HCT116 (cell line): ENCODE measurements at regions not wholly inside any gene's neighbourhood (a gene's known extent, or its start where the extent isn't known, plus 50 kb on each side); places are given as distances from the start of the nearest gene placed in this dataset.

Experiments used
- ATAC-seq: fragments of 200-7000 bp; cut with Tn5 transposase; 2 replicates; pipeline ENCODE4 v1.9.1; 2020; ENCODE audit warnings: mild to moderate bottlenecking, moderate library complexity
- BruUV-seq: library from RNA; stranded (reverse); fragments of 400-500 nt; replicated peaks from 2 replicates; lab custom pipeline; 2021; lab: Mats Ljungman, UMichigan
- CTCF ChIA-PET: fragments of 300-600 bp; sonication (Branson Sonifier 250); formaldehyde crosslinking; loops from one replicate; lab custom pipeline; 2021; ENCODE audit warnings: antibody characterized with exemption; lab: Charles Lee
- POLR2A ChIA-PET: fragments of 300-600, 350-600 bp; sonication (Branson Sonifier 250); formaldehyde crosslinking; loops from one replicate; lab custom pipeline; 2021; ENCODE audit warnings: antibody characterized with exemption; lab: Charles Lee
- RAD21 ChIA-PET, 2 experiments: fragments of 300-600 bp; sonication (Branson Sonifier 250); formaldehyde crosslinking; loops; one replicate each; lab custom pipeline; 2023; ENCODE audit warnings: low total read pairs in 2 of 2; ENCODE audit not compliant: uncharacterized antibody in 2 of 2, unreplicated experiment in 2 of 2, low non-redundant PET in 1 of 2; lab: Charles Lee
- DNase-seq: peaks from one replicate; pipeline ENCODE4 v3.0.0-alpha.2; 2010; ENCODE audit warnings: low read depth, low spot score
- H2AFZ ChIP-seq: fragments of 200-600 bp; shearing (Covaris generic), sonication (generic); 2 replicates; pipeline ENCODE4 v1.6.1; 2017; ENCODE audit warnings: low read depth, mixed run types, mixed read lengths, antibody characterized with exemption, low read length; ENCODE audit not compliant: poor library complexity, severe bottlenecking
- H3K27ac ChIP-seq: 2 replicates; pipeline ENCODE4 v1.5.1; 2012; ENCODE audit warnings: low read depth, low read length
- H3K27me3 ChIP-seq: fragments of 200-600 bp; sonication (generic); 2 replicates; pipeline ENCODE4 v1.6.1; 2016; ENCODE audit warnings: mixed run types, low read length, mixed read lengths; ENCODE audit not compliant: insufficient read depth
- H3K36me3 ChIP-seq, 2 experiments: fragments of 200-500 bp in 1 of 2; fragments of 200-600 bp in 1 of 2; sonication (Bioruptor generic) in 1 of 2; sonication (generic) in 1 of 2; 2 replicates each; pipeline versions ENCODE4 v1.5.1 to v1.6.1; 2014 to 2016; ENCODE audit warnings: low read length in 2 of 2, inconsistent platforms in 1 of 2, mixed read lengths in 1 of 2, mixed run types in 1 of 2; ENCODE audit not compliant: insufficient read depth in 2 of 2, control insufficient read depth in 1 of 2
- H3K4me1 ChIP-seq, 2 experiments: fragments of 200-600 bp in 1 of 2; sonication (generic) in 1 of 2; 2 replicates each; pipeline versions ENCODE4 v1.5.1 to v1.6.1; 2012 to 2017; ENCODE audit warnings: low read length in 2 of 2, inconsistent platforms in 1 of 2, mild to moderate bottlenecking in 1 of 2, mixed read lengths in 1 of 2, mixed run types in 1 of 2, moderate library complexity in 1 of 2; ENCODE audit not compliant: insufficient read depth in 2 of 2, control insufficient read depth in 1 of 2
- H3K4me2 ChIP-seq: fragments of 200-600 bp; sonication (generic); 2 replicates; pipeline ENCODE4 v1.6.1; 2017; ENCODE audit warnings: mixed run types, low read length, mixed read lengths
- H3K4me3 ChIP-seq, 2 experiments: fragments of 200-600 bp in 1 of 2; sonication (generic) in 1 of 2; replicated peaks in 1 of 2; 2 replicates each; pipeline ENCODE4 v1.5.1; 2011 to 2016; ENCODE audit warnings: low read length in 2 of 2, control low read depth in 1 of 2, low read depth in 1 of 2, mild to moderate bottlenecking in 1 of 2, mixed read lengths in 1 of 2, mixed run types in 1 of 2
- H3K79me2 ChIP-seq: fragments of 200-600 bp; sonication (generic); 2 replicates; pipeline ENCODE4 v1.6.1; 2017; ENCODE audit warnings: mild to moderate bottlenecking, mixed run types, low read length, moderate library complexity, mixed read lengths; ENCODE audit not compliant: insufficient read depth
- H3K9ac ChIP-seq: fragments of 200-600 bp; sonication (generic); 2 replicates; pipeline ENCODE4 v1.6.1; 2016; ENCODE audit warnings: low read length, mixed read lengths
- H3K9me2 ChIP-seq: fragments of 200-600 bp; sonication (generic), shearing (Covaris generic); 2 replicates; pipeline ENCODE4 v1.6.1; 2017; ENCODE audit warnings: mixed run types, mild to moderate bottlenecking, moderate library complexity; ENCODE audit not compliant: insufficient read depth
- H3K9me3 ChIP-seq, 2 experiments: fragments of 200-500 bp in 1 of 2; fragments of 200-600 bp in 1 of 2; sonication (Bioruptor generic) in 1 of 2; sonication (generic) in 1 of 2; 2 replicates each; pipeline ENCODE4 v1.6.1; 2014 to 2017; ENCODE audit warnings: low read length in 2 of 2, mixed read lengths in 2 of 2, inconsistent platforms in 1 of 2, low read depth in 1 of 2, mild to moderate bottlenecking in 1 of 2, mixed run types in 1 of 2, moderate library complexity in 1 of 2; ENCODE audit not compliant: control insufficient read depth in 1 of 2, insufficient read depth in 1 of 2
- H4K20me1 ChIP-seq: fragments of 200-600 bp; sonication (generic), shearing (Covaris generic); 2 replicates; pipeline ENCODE4 v1.6.1; 2017; ENCODE audit warnings: mixed run types, mild to moderate bottlenecking, moderate library complexity; ENCODE audit not compliant: insufficient read depth
- EGR1 ChIP-seq: IDR thresholded peaks from 2 replicates; pipeline ENCODE4 v1.6.1; 2012; ENCODE audit warnings: low read depth
- EZH2 ChIP-seq: fragments of 200-600 bp; sonication (generic); IDR thresholded peaks from 2 replicates; pipeline ENCODE4 v1.6.1; 2017; ENCODE audit warnings: antibody characterized with exemption, mixed run types
- EZH2phosphoT487 ChIP-seq: fragments of 200-600 bp; IDR thresholded peaks from 2 replicates; pipeline ENCODE4 v1.6.1; 2018; ENCODE audit warnings: antibody characterized with exemption, borderline replicate concordance
- JUND ChIP-seq: IDR thresholded peaks from 2 replicates; pipeline ENCODE4 v1.6.1; 2012
- YY1 ChIP-seq: IDR thresholded peaks from 2 replicates; pipeline ENCODE4 v1.6.1; 2011; ENCODE audit warnings: low read length, low read depth, moderate library complexity, mild to moderate bottlenecking; ENCODE audit not compliant: insufficient replicate concordance; ENCODE audit errors: extremely low read depth
- ZNF274 ChIP-seq: fragments of 200-500 bp; sonication (Bioruptor generic); IDR thresholded peaks from 2 replicates; pipeline ENCODE4 v1.6.1; 2014; ENCODE audit warnings: mild to moderate bottlenecking, low read depth, low read length, inconsistent platforms
- intact Hi-C: fragments of 100-400 bp; cut with micrococcal nuclease; formaldehyde crosslinking; loops from 2 replicates; pipeline ENCODE4 v1.10.0; 2022
- TF ChIP-seq, protein P1 (sequence below): IDR thresholded peaks from 2 replicates; pipeline ENCODE4 v1.6.1; 2012
- TF ChIP-seq, protein P2 (sequence below), 3 experiments: fragments of 200-600 bp in 1 of 3; sonication (generic) in 1 of 3; IDR thresholded peaks in 2 of 3; conservative IDR thresholded peaks in 1 of 3; 2 replicates each; pipeline ENCODE4 v1.5.1; 2012 to 2017; ENCODE audit warnings: low read depth in 2 of 3, low read length in 2 of 3, antibody characterized with exemption in 1 of 3, borderline replicate concordance in 1 of 3, control low read depth in 1 of 3, mild to moderate bottlenecking in 1 of 3, mixed read lengths in 1 of 3, mixed run types in 1 of 3, moderate library complexity in 1 of 3; ENCODE audit not compliant: insufficient read depth in 1 of 3

GRCh38 chr5:57349214-57349613, 133.4 kb downstream of the ACTBL2 start:
- Histone ChIP-seq H3K36me3 (no peaks in the 10 kb centered on the region), H3K9me3 (no peaks in the 10 kb centered on the region), H3K9ac (no peak overlapping the region), H3K4me1 (no peaks in the 10 kb centered on the region), H3K4me2 (no peak overlapping the region), H3K27me3 (no peaks in the 10 kb centered on the region), H3K79me2 (no peaks in the 10 kb centered on the region), H3K27ac (no peak overlapping the region), H4K20me1 (no peaks in the 10 kb centered on the region), H3K9me2 (no peaks in the 10 kb centered on the region), H3K4me3 (no peak overlapping the region), H2AFZ (peak overlapping the region; percentile 24)
- ChIA-PET RAD21 (no interaction called here), POLR2A (no interaction called here), CTCF (no interaction called here)
- ATAC-seq (no peak), DNase-seq (no peak)
- no TSS peak for BruUV-seq
- intact Hi-C loops: no loop called here
- TF ChIP-seq EGR1 (no peak), JUND (no peak), ZNF274 (no peak), EZH2phosphoT487 (no peak), EZH2 (no peak), YY1 (no peak)
- TF ChIP-seq, protein P1, sequence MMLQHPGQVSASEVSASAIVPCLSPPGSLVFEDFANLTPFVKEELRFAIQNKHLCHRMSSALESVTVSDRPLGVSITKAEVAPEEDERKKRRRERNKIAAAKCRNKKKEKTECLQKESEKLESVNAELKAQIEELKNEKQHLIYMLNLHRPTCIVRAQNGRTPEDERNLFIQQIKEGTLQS: no peak
- TF ChIP-seq, protein P2, sequence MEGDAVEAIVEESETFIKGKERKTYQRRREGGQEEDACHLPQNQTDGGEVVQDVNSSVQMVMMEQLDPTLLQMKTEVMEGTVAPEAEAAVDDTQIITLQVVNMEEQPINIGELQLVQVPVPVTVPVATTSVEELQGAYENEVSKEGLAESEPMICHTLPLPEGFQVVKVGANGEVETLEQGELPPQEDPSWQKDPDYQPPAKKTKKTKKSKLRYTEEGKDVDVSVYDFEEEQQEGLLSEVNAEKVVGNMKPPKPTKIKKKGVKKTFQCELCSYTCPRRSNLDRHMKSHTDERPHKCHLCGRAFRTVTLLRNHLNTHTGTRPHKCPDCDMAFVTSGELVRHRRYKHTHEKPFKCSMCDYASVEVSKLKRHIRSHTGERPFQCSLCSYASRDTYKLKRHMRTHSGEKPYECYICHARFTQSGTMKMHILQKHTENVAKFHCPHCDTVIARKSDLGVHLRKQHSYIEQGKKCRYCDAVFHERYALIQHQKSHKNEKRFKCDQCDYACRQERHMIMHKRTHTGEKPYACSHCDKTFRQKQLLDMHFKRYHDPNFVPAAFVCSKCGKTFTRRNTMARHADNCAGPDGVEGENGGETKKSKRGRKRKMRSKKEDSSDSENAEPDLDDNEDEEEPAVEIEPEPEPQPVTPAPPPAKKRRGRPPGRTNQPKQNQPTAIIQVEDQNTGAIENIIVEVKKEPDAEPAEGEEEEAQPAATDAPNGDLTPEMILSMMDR (IDR thresholded peaks at IDR 0.05 in 2 of 3, conservative IDR thresholded peaks at IDR 0.05 in 1 of 3; ENCODE audit: borderline replicate concordance in 1 of 3, insufficient read depth in 1 of 3, low read depth in 2 of 3, low read length in 2 of 3): no peak
